Spleen (tissue), 11 donors: ENCODE measurements at regions not wholly inside any gene's neighbourhood (a gene's known extent, or its start where the extent isn't known, plus 50 kb on each side); places are given as distances from the start of the nearest gene placed in this dataset.

ENCODE experiments used
- DNase-seq: peaks from one replicate; pipeline ENCODE4 v3.0.0-alpha.2; 2020
- H3K27ac ChIP-seq, 8 donors: fragments of 200-600 bp; sonication (generic) in 7 of 8; 1 replicate in 4 of 8; 2 replicates in 4 of 8; pipeline versions ENCODE4 v1.5.0 to v1.8.0; 2016 to 2021; ENCODE audit warnings: inconsistent platforms in 4 of 8, mild to moderate bottlenecking in 4 of 8, moderate library complexity in 1 of 8
- H3K27me3 ChIP-seq, 7 donors: fragments of 200-600 bp; sonication (generic) in 6 of 7; replicated peaks in 1 of 7; 1 replicate in 4 of 7; 2 replicates in 3 of 7; pipeline versions ENCODE4 v1.5.0 to v1.8.0; 2016 to 2021; ENCODE audit warnings: inconsistent platforms in 3 of 7, mild to moderate bottlenecking in 1 of 7
- H3K36me3 ChIP-seq, 6 donors: fragments of 200-600 bp; sonication (generic) in 5 of 6; 1 replicate in 4 of 6; 2 replicates in 2 of 6; pipeline versions ENCODE4 v1.5.0 to v1.8.0; 2016 to 2021; ENCODE audit warnings: inconsistent platforms in 2 of 6
- H3K4me1 ChIP-seq, 6 donors: fragments of 200-600 bp; sonication (generic) in 5 of 6; 1 replicate in 3 of 6; 2 replicates in 3 of 6; pipeline versions ENCODE4 v1.5.0 to v1.8.0; 2016 to 2021; ENCODE audit warnings: inconsistent platforms in 3 of 6
- H3K4me3 ChIP-seq, 8 donors: fragments of 200-600 bp; sonication (generic) in 7 of 8; 1 replicate in 4 of 8; 2 replicates in 4 of 8; pipeline versions ENCODE4 v1.5.0 to v1.8.0; 2016 to 2021; ENCODE audit warnings: inconsistent platforms in 4 of 8, mild to moderate bottlenecking in 4 of 8, moderate library complexity in 2 of 8
- H3K9me3 ChIP-seq, 8 donors: fragments of 200-600 bp; sonication (generic) in 7 of 8; 1 replicate in 4 of 8; 2 replicates in 4 of 8; pipeline versions ENCODE4 v1.5.0 to v1.8.0; 2016 to 2021; ENCODE audit warnings: inconsistent platforms in 4 of 8
- POLR2A ChIP-seq, 3 donors: fragments of 450-650 bp; IDR thresholded peaks; one replicate each; pipeline ENCODE4 v1.5.1; 2017; ENCODE audit warnings: antibody characterized with exemption in 3 of 3, mild to moderate bottlenecking in 1 of 3
- POLR2AphosphoS5 ChIP-seq, 3 donors: sonication (generic); formaldehyde crosslinking; IDR thresholded peaks; one replicate each; pipeline ENCODE4 v1.5.1; 2017; ENCODE audit warnings: antibody characterized with exemption in 3 of 3
- WGBS, 5 donors: extraction: QIAGEN DNeasy Blood & Tissue Kit in 3 of 5; methylation state at CpG; one replicate each; pipeline versions ENCODE4 v1.1.5 to v1.1.7; 2013 to 2018; 5-methylcytosine and 5-hydroxymethylcytosine counted together
- intact Hi-C: fragments of 100-400 bp; cut with DNase I; formaldehyde crosslinking; loops from one replicate; pipeline ENCODE4 v1.15.0; 2023; ENCODE audit warnings: low total_unique reads
- TF ChIP-seq, protein P1 (sequence below), 11 experiments: fragments of 200-600 bp in 7 of 11; fragments of 450-650 bp in 4 of 11; sonication (generic) in 4 of 11; IDR thresholded peaks in 8 of 11; conservative IDR thresholded peaks in 3 of 11; 1 replicate in 7 of 11; 2 replicates in 4 of 11; pipeline versions ENCODE4 v1.4.0 to v1.8.0; 2016 to 2021; ENCODE audit warnings: antibody characterized with exemption in 11 of 11, inconsistent platforms in 4 of 11, mild to moderate bottlenecking in 1 of 11
- donor health status: healthy with polysubstance abuse.
- donor health status: DM: no; HTN: no; CAD: no; lungs with moderate emphysema.
- donor health status: DM: no; HTN: no; CAD: no.
- donor health status: Bipolar disorder and iron deficiency.
- donor health status: healthy.
- donor health status: DM: no; HTN: no; CAD: no.
- donor health status: DM: yes; HTN: yes; CAD: no.

DNA sequence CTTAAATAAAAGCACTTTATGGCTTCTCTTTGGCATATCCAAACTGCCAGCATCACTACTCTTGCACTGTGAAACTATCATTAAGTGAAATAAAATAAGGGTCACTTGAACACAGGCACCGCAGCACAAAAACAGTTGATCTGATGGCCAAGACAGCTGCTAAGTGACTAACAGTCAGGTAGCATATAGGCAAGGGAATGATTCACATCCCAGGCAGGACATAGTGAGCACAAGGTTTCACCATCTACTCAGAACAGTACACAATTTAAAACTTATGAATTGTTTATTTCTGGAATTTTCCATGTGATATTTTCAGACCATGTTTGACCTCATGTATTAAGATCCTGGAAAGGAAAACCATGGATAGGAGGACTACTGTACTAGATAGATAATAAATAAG lies 214.2 kb downstream of the MREG start:
- 92 to 96% (median 94%) methylated on average over 1 of the region's 1 CpG for WGBS, 5 donors
- H3K36me3 ChIP-seq = no peaks in the 10 kb centered on the region
- no peak for DNase-seq
- H3K4me3 ChIP-seq = no peak overlapping the region
- H3K27ac ChIP-seq = no peak overlapping the region
- H3K27me3 ChIP-seq = no peaks in the 10 kb centered on the region
- peaks cover 0 to 21% (median 0%) of the 10 kb centered on the region in 6 donors for H3K4me1 ChIP-seq
- intact Hi-C loops = no loop called here
- peaks cover 0 to 13% (median 0%) of the 10 kb centered on the region in 8 donors for H3K9me3 ChIP-seq
- TF ChIP-seq POLR2AphosphoS5 (IDR thresholded peaks at IDR 0.05) (no peak), POLR2A (IDR thresholded peaks at IDR 0.05) (no peak)
- TF ChIP-seq, protein P1, sequence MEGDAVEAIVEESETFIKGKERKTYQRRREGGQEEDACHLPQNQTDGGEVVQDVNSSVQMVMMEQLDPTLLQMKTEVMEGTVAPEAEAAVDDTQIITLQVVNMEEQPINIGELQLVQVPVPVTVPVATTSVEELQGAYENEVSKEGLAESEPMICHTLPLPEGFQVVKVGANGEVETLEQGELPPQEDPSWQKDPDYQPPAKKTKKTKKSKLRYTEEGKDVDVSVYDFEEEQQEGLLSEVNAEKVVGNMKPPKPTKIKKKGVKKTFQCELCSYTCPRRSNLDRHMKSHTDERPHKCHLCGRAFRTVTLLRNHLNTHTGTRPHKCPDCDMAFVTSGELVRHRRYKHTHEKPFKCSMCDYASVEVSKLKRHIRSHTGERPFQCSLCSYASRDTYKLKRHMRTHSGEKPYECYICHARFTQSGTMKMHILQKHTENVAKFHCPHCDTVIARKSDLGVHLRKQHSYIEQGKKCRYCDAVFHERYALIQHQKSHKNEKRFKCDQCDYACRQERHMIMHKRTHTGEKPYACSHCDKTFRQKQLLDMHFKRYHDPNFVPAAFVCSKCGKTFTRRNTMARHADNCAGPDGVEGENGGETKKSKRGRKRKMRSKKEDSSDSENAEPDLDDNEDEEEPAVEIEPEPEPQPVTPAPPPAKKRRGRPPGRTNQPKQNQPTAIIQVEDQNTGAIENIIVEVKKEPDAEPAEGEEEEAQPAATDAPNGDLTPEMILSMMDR (IDR thresholded peaks at IDR 0.05 in 8 of 11, conservative IDR thresholded peaks at IDR 0.05 in 3 of 11) = no peak

DNA sequence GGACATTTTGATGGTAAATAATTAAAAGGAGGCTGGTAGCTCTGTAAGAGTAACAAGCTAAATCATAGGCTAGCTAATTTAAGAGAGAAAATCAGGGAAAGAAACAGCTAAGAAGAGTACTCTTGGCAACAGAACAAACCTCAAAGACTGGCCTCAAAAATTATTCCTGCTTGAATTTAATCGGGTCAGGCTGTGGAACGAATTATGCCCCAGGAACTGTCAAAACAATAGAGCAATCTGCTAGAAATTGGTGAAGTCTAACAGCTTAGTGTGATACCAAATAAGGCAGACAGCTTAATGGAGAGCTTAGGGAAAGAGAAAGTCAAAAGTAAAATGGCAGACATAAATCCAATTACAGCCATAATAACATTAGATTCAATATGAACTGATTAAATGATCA lies 215.7 kb downstream of the MREG start:
- Histone ChIP-seq H3K27me3 (no peaks in the 10 kb centered on the region), H3K4me3 (no peak overlapping the region), H3K9me3 (peaks cover 0 to 10% (median 0%) of the 10 kb centered on the region in 8 donors), H3K4me1 (peaks cover 0 to 31% (median 0%) of the 10 kb centered on the region in 6 donors), H3K27ac (no peak overlapping the region), H3K36me3 (no peaks in the 10 kb centered on the region)
- 78 to 99% (median 83%) methylated on average over 2 of the region's 2 CpGs for WGBS, 5 donors
- TF ChIP-seq, protein P1 (IDR thresholded peaks at IDR 0.05 in 8 of 11, conservative IDR thresholded peaks at IDR 0.05 in 3 of 11) = no peak
- TF ChIP-seq POLR2A (IDR thresholded peaks at IDR 0.05) (no peak), POLR2AphosphoS5 (IDR thresholded peaks at IDR 0.05) (no peak)
- intact Hi-C loops = no loop called here
- DNase-seq = no peak

DNA sequence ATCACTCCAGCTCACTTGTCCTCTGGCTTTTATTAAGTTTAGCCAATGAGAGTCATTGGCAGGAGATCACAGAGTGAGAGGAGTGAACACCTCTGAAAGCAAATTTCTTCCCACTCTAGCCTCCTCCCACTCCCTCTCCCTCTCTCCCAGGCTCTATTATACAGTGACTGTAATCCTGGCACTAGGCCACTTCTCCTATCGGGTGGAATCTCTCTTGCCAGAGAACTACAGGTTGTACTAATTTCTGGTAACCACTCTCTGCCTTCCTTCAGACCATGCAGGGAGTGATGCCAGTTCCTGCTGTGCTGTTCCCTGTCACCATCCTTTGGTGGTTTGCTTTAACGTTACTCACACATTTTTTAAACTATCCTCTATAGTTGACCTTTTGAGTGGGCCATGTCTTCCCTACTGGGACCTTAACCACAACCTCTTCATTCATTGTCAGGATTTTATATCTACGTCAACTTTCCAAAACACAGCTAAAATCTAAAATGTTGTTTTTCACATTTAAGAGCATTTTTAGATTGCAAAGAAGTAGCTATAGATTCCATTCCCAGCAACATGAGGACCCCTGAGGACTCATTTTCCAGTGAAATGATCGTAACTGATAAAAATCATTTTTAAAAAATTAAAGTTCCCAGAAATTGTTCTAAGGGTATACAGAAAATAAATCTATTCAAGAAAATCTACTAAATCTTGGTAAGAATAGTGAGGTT lies 217.1 kb downstream of the MREG start:
- Histone ChIP-seq H3K36me3 (no peaks in the 10 kb centered on the region), H3K9me3 (no peaks in the 10 kb centered on the region), H3K27ac (no peak overlapping the region), H3K27me3 (no peaks in the 10 kb centered on the region), H3K4me1 (peaks cover 0 to 35% (median under 1%) of the 10 kb centered on the region in 6 donors), H3K4me3 (no peak overlapping the region)
- intact Hi-C loops = no loop called here
- TF ChIP-seq, protein P1 (IDR thresholded peaks at IDR 0.05 in 8 of 11, conservative IDR thresholded peaks at IDR 0.05 in 3 of 11) = no peak
- no peak for TF ChIP-seq POLR2AphosphoS5 (IDR thresholded peaks at IDR 0.05)
- no peak for TF ChIP-seq POLR2A (IDR thresholded peaks at IDR 0.05)
- 38 to 48% (median 38%) methylated on average over 4 of the region's 4 CpGs for WGBS, 5 donors
- no peak for DNase-seq

DNA sequence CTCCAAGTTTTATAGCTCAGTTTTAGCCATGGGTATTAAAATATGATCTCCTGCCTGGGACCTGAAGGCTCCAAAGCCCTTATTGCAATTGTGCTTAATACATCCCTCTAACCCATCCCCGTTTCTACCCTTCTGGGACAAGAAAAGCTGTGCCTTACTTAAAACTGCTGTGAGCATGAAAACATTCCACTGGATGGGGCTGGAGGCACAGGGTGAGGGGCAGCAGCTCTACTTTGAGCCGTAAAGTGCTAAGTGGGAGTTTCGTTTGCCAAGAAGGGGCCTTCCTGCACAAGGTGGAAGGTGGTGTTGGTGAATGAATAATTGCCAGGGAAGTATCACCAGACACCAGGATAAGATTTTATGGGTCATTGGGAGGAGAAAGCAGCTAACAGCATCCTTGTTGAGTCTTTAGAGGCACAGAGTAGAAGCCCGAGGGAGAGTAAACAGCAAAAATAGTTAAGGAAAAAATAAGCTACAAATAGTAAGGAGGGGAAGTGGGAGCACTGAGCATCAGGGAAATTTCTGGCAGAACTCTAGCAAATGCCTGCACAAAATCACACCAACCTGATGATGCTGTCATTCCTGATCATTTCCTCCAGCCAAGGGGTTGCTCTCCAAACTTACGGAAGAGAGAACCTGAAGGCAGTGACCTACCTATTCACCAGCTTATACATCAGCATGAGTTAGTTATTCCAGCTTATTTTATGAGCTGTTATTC lies 218.4 kb downstream of the MREG start:
- Histone ChIP-seq H3K36me3 (no peaks in the 10 kb centered on the region), H3K27me3 (no peaks in the 10 kb centered on the region), H3K9me3 (no peaks in the 10 kb centered on the region), H3K4me3 (no peak overlapping the region), H3K27ac (peak overlapping the region in 1 of 8 donors; percentile 55), H3K4me1 (peaks cover 0 to 37% (median 2%) of the 10 kb centered on the region in 6 donors)
- DNase-seq = no peak
- TF ChIP-seq POLR2A (IDR thresholded peaks at IDR 0.05) = no peak
- TF ChIP-seq, protein P1 (IDR thresholded peaks at IDR 0.05 in 8 of 11, conservative IDR thresholded peaks at IDR 0.05 in 3 of 11) = no peak
- no peak for TF ChIP-seq POLR2AphosphoS5 (IDR thresholded peaks at IDR 0.05)
- 83 to 90% (median 84%) methylated on average over 5 of the region's 5 CpGs for WGBS, 5 donors
- intact Hi-C loops = no loop called here
